Lower lobe of right lung (tissue), 2 donors: ENCODE measurements at regions not wholly inside any gene's neighbourhood (a gene's known extent, or its start where the extent isn't known, plus 50 kb on each side); places are given as distances from the start of the nearest gene placed in this dataset.

Source experiments
- ATAC-seq, 2 donors: fragments of 200-7000 bp; cut with Tn5 transposase; one replicate each; pipeline ENCODE4 v1.9.1; 2020 to 2022; ENCODE audit warnings: mild to moderate bottlenecking in 2 of 2, moderate library complexity in 2 of 2
- DNase-seq: peaks from one replicate; pipeline ENCODE4 v3.0.0-alpha.2; 2020
- H3K27ac ChIP-seq: fragments of 200-600 bp; one replicate; pipeline ENCODE4 v1.8.0; 2022
- H3K27me3 ChIP-seq: fragments of 200-600 bp; one replicate; pipeline ENCODE4 v1.8.0; 2022; ENCODE audit warnings: low read depth
- H3K36me3 ChIP-seq: fragments of 200-600 bp; one replicate; pipeline ENCODE4 v1.8.0; 2022; ENCODE audit warnings: mild to moderate bottlenecking
- H3K4me1 ChIP-seq: fragments of 200-600 bp; one replicate; pipeline ENCODE4 v1.8.0; 2022
- H3K4me3 ChIP-seq: fragments of 200-600 bp; one replicate; pipeline ENCODE4 v1.8.0; 2022; ENCODE audit warnings: mild to moderate bottlenecking
- H3K9me3 ChIP-seq: fragments of 200-600 bp; one replicate; pipeline ENCODE4 v1.8.0; 2022
- CTCF ChIP-seq: fragments of 200-600 bp; IDR thresholded peaks from one replicate; pipeline ENCODE4 v1.8.0; 2022; ENCODE audit warnings: antibody characterized with exemption, mild to moderate bottlenecking
- intact Hi-C: fragments of 100-400 bp; cut with DNase I; formaldehyde crosslinking; loops from one replicate; pipeline ENCODE4 v1.11.0; 2022
- donor health status: DM: no; HTN: yes; CAD: no; lungs with severe emphysema.

DNA sequence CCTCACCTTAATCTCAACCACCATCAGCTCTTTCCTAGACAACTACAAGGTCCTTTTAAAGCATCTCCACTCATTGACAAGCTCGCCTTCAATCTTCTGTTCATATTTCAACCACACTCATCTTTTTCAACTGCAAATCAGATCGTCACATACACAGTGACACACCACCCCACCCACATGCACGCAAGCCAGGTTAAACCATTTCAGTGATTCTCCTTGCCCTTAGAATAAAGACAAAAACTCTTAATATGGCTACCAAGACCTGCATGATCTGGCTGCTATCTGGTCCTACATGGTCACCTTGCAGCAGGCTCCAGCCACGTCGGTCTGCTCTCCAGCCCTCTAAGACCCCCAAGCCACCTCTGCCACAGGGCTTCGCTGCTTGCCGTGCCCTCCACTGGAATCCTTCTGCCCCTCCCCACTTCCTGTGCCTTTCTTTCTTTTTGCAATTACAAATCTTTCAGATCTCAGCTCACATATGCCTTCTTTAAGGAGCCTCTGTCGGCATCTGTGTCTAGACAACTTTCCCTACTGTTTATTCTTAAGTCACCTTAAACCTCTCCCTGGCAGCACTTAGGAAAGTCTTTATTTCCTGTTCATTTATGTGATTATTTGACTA is 507.3 kb upstream of the ARID1B start:
- Histone ChIP-seq H3K4me3 (no peak overlapping the region), H3K4me1 (no peaks in the 10 kb centered on the region), H3K9me3 (no peaks in the 10 kb centered on the region), H3K36me3 (no peaks in the 10 kb centered on the region), H3K27ac (no peak overlapping the region), H3K27me3 (no peaks in the 10 kb centered on the region)
- no peak for ATAC-seq
- intact Hi-C loops: no loop called here
- TF ChIP-seq CTCF: no peak
- no peak for DNase-seq

DNA sequence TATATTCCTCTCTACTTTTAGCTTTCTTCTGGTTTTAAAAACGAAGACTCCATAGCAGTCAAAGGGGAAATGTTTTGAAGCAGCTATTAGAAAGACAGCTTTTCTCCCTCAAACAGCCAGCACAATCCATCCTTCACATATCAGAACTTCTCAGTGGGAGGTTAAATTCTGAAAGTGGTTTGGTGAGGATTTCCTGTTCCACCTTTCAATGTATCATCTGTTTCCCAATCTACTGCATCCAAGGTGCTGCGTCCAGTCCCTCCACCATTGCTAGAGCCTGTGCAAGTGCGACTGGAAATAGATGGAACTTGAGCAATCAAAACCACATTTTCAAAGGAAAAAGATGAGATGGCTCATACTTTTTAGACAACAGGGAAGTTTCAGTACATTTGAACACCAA is 508.3 kb upstream of the ARID1B start:
- Histone ChIP-seq H3K27ac (no peak overlapping the region), H3K9me3 (no peaks in the 10 kb centered on the region), H3K27me3 (no peaks in the 10 kb centered on the region), H3K36me3 (no peaks in the 10 kb centered on the region), H3K4me1 (no peaks in the 10 kb centered on the region), H3K4me3 (no peak overlapping the region)
- DNase-seq: no peak
- no peak for TF ChIP-seq CTCF
- intact Hi-C loops: no loop called here
- ATAC-seq: no peak

DNA sequence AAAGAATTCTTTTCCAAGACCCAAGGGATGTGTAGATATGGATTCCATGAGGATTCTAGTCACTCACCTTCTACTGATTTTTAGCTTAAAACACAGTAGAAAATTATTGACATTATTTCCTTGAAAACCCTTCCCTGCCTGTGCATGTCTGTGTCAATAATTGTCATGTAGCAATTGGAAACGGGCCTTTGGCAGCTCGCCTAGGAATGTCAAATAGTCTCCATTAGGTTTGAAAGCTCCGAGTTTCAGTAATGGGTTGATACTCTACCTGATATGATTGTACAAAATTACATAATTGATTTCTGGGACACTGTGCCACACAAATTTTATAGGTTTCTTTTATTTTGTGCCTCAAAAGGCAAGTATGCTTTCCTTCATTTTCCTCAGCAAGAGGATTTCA is 515.2 kb upstream of the ARID1B start:
- Histone ChIP-seq H3K27me3 (no peaks in the 10 kb centered on the region), H3K9me3 (no peaks in the 10 kb centered on the region), H3K36me3 (no peaks in the 10 kb centered on the region), H3K27ac (no peak overlapping the region), H3K4me3 (no peak overlapping the region), H3K4me1 (no peaks in the 10 kb centered on the region)
- no peak for DNase-seq
- intact Hi-C loops: no loop called here
- ATAC-seq: no peak
- TF ChIP-seq CTCF: no peak

GRCh38 chr6:156260815-156261214 is 516.4 kb upstream of the ARID1B start:
- no peak for DNase-seq
- intact Hi-C loops: no loop called here
- ATAC-seq: no peak
- H3K27me3 ChIP-seq: no peaks in the 10 kb centered on the region
- no peaks in the 10 kb centered on the region for H3K4me1 ChIP-seq
- H3K4me3 ChIP-seq: no peak overlapping the region
- no peak overlapping the region for H3K27ac ChIP-seq
- TF ChIP-seq CTCF: no peak
- no peaks in the 10 kb centered on the region for H3K9me3 ChIP-seq
- H3K36me3 ChIP-seq: no peaks in the 10 kb centered on the region

GRCh38 chr6:156258981-156259380 is 518.2 kb upstream of the ARID1B start:
- no peak overlapping the region for H3K4me3 ChIP-seq
- no peaks in the 10 kb centered on the region for H3K9me3 ChIP-seq
- DNase-seq (no peak), ATAC-seq (no peak)
- H3K4me1 ChIP-seq: no peaks in the 10 kb centered on the region
- H3K27ac ChIP-seq: no peak overlapping the region
- TF ChIP-seq CTCF: no peak
- H3K27me3 ChIP-seq: no peaks in the 10 kb centered on the region
- intact Hi-C loops: no loop called here
- no peaks in the 10 kb centered on the region for H3K36me3 ChIP-seq

DNA sequence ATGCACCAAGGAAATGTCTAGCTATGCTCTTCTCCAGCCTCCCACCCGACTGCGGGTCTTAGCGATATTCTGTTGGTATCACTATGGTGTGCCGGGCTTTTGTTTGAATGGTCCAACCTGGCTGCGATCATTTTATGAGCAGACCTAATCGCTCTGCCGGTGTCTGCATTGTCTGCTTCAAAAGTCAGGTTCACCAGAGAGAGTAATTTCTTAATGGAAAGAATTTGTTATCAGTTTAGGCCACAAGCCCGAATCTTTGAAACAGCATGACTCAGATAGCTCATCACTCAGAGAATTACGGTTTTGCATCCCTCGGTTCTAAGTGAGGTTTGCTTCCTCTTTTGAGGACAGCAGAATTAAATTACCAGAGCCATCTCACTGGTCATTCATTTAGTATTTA is 521.0 kb upstream of the ARID1B start:
- ATAC-seq (no peak), DNase-seq (no peak)
- Histone ChIP-seq H3K27me3 (no peaks in the 10 kb centered on the region), H3K36me3 (no peaks in the 10 kb centered on the region), H3K4me3 (no peak overlapping the region), H3K9me3 (no peaks in the 10 kb centered on the region), H3K27ac (no peak overlapping the region), H3K4me1 (no peaks in the 10 kb centered on the region)
- intact Hi-C loops: no loop called here
- TF ChIP-seq CTCF: no peak
